WTC11 (cell line): ENCODE measurements at regions not wholly inside any gene's neighbourhood (a gene's known extent, or its start where the extent isn't known, plus 50 kb on each side); places are given as distances from the start of the nearest gene placed in this dataset.
"Not testable (repeated sequence)": the region's sequence is repeated elsewhere in the genome, so short reads cannot be mapped to it uniquely, and the experiment has no call there.

Experiments used
- ATAC-seq: fragments of 200-7000 bp; cut with Tn5 transposase; 2 replicates; pipeline ENCODE4 v1.10.0; 2021; ENCODE audit warnings: mild to moderate bottlenecking, moderate library complexity
- CTCF ChIA-PET: fragments of 300-600 bp; sonication (Branson Sonifier 250); formaldehyde crosslinking; loops from one replicate; lab custom pipeline; 2021; ENCODE audit warnings: antibody characterized with exemption; lab: Charles Lee
- POLR2A ChIA-PET: fragments of 350-600 bp; sonication (Branson Sonifier 250); formaldehyde crosslinking; loops from one replicate; lab custom pipeline; 2021; ENCODE audit warnings: antibody characterized with exemption; lab: Charles Lee
- DNase-seq: peaks from one replicate; pipeline ENCODE4 v3.0.0; 2021; ENCODE audit warnings: low spot score
- H3K27ac Mint-ChIP-seq: 2 replicates; pipeline ENCODE4 v1.8.0; 2021; ENCODE audit warnings: mixed read lengths
- H3K27me3 Mint-ChIP-seq: 2 replicates; pipeline ENCODE4 v1.8.0; 2021; ENCODE audit warnings: low read depth, mild to moderate bottlenecking, moderate library complexity, mixed read lengths
- H3K36me3 Mint-ChIP-seq: 2 replicates; pipeline ENCODE4 v1.8.0; 2021; ENCODE audit warnings: mixed read lengths
- H3K4me1 Mint-ChIP-seq: 2 replicates; pipeline ENCODE4 v1.8.0; 2022; ENCODE audit warnings: mixed read lengths
- H3K4me3 Mint-ChIP-seq: 2 replicates; pipeline ENCODE4 v1.8.0; 2021; ENCODE audit warnings: mild to moderate bottlenecking, moderate library complexity, mixed read lengths
- H3K9me3 Mint-ChIP-seq: 2 replicates; pipeline ENCODE4 v1.8.0; 2021; ENCODE audit warnings: mixed read lengths
- CBFB ChIP-seq: sonication (generic); formaldehyde crosslinking; IDR thresholded peaks from 2 replicates; pipeline ENCODE4 v1.8.1; 2022; ENCODE audit warnings: mild to moderate bottlenecking, low read depth, missing genetic modification reagents
- FOXJ3 ChIP-seq: sonication (generic); formaldehyde crosslinking; IDR thresholded peaks from 2 replicates; pipeline ENCODE4 v1.9.0; 2021; ENCODE audit warnings: missing genetic modification reagents, mild to moderate bottlenecking, borderline replicate concordance
- GABPB1 ChIP-seq: sonication (generic); formaldehyde crosslinking; IDR thresholded peaks from 2 replicates; pipeline ENCODE4 v1.8.1; 2023; ENCODE audit warnings: mild to moderate bottlenecking, missing genetic modification reagents
- GTF2I ChIP-seq: fragments of 250-450 bp; sonication (Bioruptor Pico); conservative IDR thresholded peaks from 2 replicates; pipeline ENCODE4 v1.4.0; 2021; ENCODE audit warnings: mild to moderate bottlenecking
- KAT7 ChIP-seq: sonication (generic); formaldehyde crosslinking; IDR thresholded peaks from 2 replicates; pipeline ENCODE4 v1.8.1; 2023; ENCODE audit warnings: missing genetic modification reagents, mild to moderate bottlenecking, borderline replicate concordance
- MXD4 ChIP-seq: fragments of 250-450 bp; sonication (Bioruptor Pico); IDR thresholded peaks from 2 replicates; pipeline ENCODE4 v1.8.0; 2021; ENCODE audit warnings: mild to moderate bottlenecking, moderate library complexity, borderline replicate concordance
- NFE2L1 ChIP-seq: sonication (generic); formaldehyde crosslinking; IDR thresholded peaks from 2 replicates; pipeline ENCODE4 v1.8.1; 2023; ENCODE audit warnings: missing genetic modification reagents
- NR2C2 ChIP-seq: sonication (generic); formaldehyde crosslinking; IDR thresholded peaks from 2 replicates; pipeline ENCODE4 v1.8.0; 2022; ENCODE audit warnings: mild to moderate bottlenecking, missing genetic modification reagents
- TEAD4 ChIP-seq: sonication (generic); formaldehyde crosslinking; IDR thresholded peaks from 2 replicates; pipeline ENCODE4 v1.8.0; 2022; ENCODE audit warnings: mild to moderate bottlenecking, missing genetic modification reagents
- ZNF138 ChIP-seq: sonication (generic); formaldehyde crosslinking; conservative IDR thresholded peaks from 2 replicates; pipeline ENCODE4 v1.8.1; 2022; ENCODE audit warnings: mild to moderate bottlenecking, moderate library complexity, missing genetic modification reagents
- ZNF219 ChIP-seq: sonication (generic); formaldehyde crosslinking; IDR thresholded peaks from 2 replicates; pipeline ENCODE4 v1.8.0; 2023; ENCODE audit warnings: missing genetic modification reagents, mild to moderate bottlenecking, borderline replicate concordance
- ZNF671 ChIP-seq: fragments of 250-450 bp; sonication (Bioruptor Pico); IDR thresholded peaks from 2 replicates; pipeline ENCODE4 v1.8.0; 2021; ENCODE audit warnings: mild to moderate bottlenecking
- TF ChIP-seq, protein P1 (sequence below): fragments of 250-450 bp; sonication (Bioruptor Pico); IDR thresholded peaks from 2 replicates; pipeline ENCODE4 v1.8.0; 2021; ENCODE audit warnings: mild to moderate bottlenecking
- TF ChIP-seq, protein P2 (sequence below): sonication (generic); formaldehyde crosslinking; conservative IDR thresholded peaks from 2 replicates; pipeline ENCODE4 v1.8.1; 2023; ENCODE audit warnings: mild to moderate bottlenecking, low read depth, missing genetic modification reagents, moderate library complexity
- TF ChIP-seq, protein P3 (sequence below): fragments of 250-450 bp; sonication (Bioruptor Pico); IDR thresholded peaks from 2 replicates; pipeline ENCODE4 v1.9.0; 2021; ENCODE audit warnings: mild to moderate bottlenecking
- TF ChIP-seq, protein P4 (sequence below): fragments of 200-600 bp; IDR thresholded peaks from 2 replicates; pipeline ENCODE4 v1.8.0; 2022; ENCODE audit warnings: antibody characterized with exemption
- TF ChIP-seq, protein P5 (sequence below): sonication (generic); formaldehyde crosslinking; IDR thresholded peaks from 2 replicates; pipeline ENCODE4 v1.8.0; 2023; ENCODE audit warnings: mild to moderate bottlenecking, missing genetic modification reagents
- TF ChIP-seq, protein P6 (sequence below): sonication (generic); formaldehyde crosslinking; IDR thresholded peaks from 2 replicates; pipeline ENCODE4 v1.8.1; 2023; ENCODE audit warnings: mild to moderate bottlenecking, missing genetic modification reagents

DNA sequence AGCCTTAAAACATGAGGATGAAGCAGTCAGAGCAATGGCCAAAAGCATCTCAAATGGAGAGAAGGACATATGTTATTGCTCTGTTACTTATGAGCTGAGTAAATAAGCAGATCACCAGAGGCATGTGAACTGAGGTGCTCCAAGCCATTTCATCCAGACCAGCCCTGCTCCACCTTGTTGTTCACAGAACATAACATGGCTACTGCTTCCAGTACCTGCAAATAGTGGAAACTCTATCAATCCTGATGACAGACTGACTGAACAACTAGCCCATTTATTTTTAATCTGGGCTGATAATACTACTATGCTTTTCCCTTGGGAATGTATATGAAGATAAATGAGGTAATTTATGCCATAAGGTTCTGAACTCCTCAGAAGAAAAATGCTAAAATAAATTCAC is 1164.7 kb downstream of the FAM181B start:
- no peaks in the 10 kb centered on the region for H3K27me3 Mint-ChIP-seq
- H3K4me3 Mint-ChIP-seq: no peak overlapping the region
- POLR2A ChIA-PET: no interaction called here
- peaks cover 6% of the 10 kb centered on the region; the same call in 1 of the 2 replicates for H3K4me1 Mint-ChIP-seq
- CTCF ChIA-PET: no interaction called here
- DNase-seq (no peak), ATAC-seq (no peak)
- H3K27ac Mint-ChIP-seq: no peak overlapping the region
- H3K36me3 Mint-ChIP-seq: no peaks in the 10 kb centered on the region
- TF ChIP-seq, protein P1, sequence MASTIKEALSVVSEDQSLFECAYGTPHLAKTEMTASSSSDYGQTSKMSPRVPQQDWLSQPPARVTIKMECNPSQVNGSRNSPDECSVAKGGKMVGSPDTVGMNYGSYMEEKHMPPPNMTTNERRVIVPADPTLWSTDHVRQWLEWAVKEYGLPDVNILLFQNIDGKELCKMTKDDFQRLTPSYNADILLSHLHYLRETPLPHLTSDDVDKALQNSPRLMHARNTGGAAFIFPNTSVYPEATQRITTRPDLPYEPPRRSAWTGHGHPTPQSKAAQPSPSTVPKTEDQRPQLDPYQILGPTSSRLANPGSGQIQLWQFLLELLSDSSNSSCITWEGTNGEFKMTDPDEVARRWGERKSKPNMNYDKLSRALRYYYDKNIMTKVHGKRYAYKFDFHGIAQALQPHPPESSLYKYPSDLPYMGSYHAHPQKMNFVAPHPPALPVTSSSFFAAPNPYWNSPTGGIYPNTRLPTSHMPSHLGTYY (CRISPR knock-in tag): no peak
- TF ChIP-seq NR2C2 (CRISPR knock-in tag) (no peak), GTF2I (CRISPR knock-in tag) (no peak), TEAD4 (CRISPR knock-in tag) (no peak)
- TF ChIP-seq, protein P2, sequence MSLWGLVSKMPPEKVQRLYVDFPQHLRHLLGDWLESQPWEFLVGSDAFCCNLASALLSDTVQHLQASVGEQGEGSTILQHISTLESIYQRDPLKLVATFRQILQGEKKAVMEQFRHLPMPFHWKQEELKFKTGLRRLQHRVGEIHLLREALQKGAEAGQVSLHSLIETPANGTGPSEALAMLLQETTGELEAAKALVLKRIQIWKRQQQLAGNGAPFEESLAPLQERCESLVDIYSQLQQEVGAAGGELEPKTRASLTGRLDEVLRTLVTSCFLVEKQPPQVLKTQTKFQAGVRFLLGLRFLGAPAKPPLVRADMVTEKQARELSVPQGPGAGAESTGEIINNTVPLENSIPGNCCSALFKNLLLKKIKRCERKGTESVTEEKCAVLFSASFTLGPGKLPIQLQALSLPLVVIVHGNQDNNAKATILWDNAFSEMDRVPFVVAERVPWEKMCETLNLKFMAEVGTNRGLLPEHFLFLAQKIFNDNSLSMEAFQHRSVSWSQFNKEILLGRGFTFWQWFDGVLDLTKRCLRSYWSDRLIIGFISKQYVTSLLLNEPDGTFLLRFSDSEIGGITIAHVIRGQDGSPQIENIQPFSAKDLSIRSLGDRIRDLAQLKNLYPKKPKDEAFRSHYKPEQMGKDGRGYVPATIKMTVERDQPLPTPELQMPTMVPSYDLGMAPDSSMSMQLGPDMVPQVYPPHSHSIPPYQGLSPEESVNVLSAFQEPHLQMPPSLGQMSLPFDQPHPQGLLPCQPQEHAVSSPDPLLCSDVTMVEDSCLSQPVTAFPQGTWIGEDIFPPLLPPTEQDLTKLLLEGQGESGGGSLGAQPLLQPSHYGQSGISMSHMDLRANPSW (CRISPR knock-in tag): no peak
- H3K9me3 Mint-ChIP-seq: peaks cover 6% of the 10 kb centered on the region

DNA sequence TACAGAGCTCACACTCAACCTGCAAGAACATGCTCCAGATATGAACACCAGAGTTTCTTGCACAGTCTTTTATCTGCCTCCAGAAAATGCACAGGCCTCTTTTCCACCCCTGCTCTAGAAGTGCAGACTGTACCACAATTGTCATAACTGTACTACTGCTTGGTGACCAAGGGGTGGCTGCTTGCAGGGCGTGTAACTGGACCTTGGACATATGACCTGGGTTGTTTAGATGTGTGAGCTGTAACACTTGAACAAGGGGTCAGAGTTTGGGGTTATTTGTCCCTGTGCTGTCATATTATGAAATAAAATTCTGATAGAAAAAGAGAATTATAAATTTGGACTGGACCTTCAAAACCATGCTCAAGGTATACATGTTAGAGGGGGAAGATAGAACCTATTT is 1185.5 kb downstream of the FAM181B start:
- no peaks in the 10 kb centered on the region for H3K9me3 Mint-ChIP-seq
- H3K4me1 Mint-ChIP-seq: no peaks in the 10 kb centered on the region
- no peaks in the 10 kb centered on the region for H3K36me3 Mint-ChIP-seq
- H3K27me3 Mint-ChIP-seq: no peaks in the 10 kb centered on the region
- ChIA-PET CTCF (no interaction called here), POLR2A (no interaction called here)
- ATAC-seq: no peak
- DNase-seq: no peak
- TF ChIP-seq, protein P3, sequence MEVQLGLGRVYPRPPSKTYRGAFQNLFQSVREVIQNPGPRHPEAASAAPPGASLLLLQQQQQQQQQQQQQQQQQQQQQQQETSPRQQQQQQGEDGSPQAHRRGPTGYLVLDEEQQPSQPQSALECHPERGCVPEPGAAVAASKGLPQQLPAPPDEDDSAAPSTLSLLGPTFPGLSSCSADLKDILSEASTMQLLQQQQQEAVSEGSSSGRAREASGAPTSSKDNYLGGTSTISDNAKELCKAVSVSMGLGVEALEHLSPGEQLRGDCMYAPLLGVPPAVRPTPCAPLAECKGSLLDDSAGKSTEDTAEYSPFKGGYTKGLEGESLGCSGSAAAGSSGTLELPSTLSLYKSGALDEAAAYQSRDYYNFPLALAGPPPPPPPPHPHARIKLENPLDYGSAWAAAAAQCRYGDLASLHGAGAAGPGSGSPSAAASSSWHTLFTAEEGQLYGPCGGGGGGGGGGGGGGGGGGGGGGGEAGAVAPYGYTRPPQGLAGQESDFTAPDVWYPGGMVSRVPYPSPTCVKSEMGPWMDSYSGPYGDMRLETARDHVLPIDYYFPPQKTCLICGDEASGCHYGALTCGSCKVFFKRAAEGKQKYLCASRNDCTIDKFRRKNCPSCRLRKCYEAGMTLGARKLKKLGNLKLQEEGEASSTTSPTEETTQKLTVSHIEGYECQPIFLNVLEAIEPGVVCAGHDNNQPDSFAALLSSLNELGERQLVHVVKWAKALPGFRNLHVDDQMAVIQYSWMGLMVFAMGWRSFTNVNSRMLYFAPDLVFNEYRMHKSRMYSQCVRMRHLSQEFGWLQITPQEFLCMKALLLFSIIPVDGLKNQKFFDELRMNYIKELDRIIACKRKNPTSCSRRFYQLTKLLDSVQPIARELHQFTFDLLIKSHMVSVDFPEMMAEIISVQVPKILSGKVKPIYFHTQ (CRISPR knock-in tag): no peak
- no peak for TF ChIP-seq ZNF219 (CRISPR knock-in tag)
- TF ChIP-seq, protein P4, sequence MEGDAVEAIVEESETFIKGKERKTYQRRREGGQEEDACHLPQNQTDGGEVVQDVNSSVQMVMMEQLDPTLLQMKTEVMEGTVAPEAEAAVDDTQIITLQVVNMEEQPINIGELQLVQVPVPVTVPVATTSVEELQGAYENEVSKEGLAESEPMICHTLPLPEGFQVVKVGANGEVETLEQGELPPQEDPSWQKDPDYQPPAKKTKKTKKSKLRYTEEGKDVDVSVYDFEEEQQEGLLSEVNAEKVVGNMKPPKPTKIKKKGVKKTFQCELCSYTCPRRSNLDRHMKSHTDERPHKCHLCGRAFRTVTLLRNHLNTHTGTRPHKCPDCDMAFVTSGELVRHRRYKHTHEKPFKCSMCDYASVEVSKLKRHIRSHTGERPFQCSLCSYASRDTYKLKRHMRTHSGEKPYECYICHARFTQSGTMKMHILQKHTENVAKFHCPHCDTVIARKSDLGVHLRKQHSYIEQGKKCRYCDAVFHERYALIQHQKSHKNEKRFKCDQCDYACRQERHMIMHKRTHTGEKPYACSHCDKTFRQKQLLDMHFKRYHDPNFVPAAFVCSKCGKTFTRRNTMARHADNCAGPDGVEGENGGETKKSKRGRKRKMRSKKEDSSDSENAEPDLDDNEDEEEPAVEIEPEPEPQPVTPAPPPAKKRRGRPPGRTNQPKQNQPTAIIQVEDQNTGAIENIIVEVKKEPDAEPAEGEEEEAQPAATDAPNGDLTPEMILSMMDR: no peak
- H3K27ac Mint-ChIP-seq: no peak overlapping the region
- H3K4me3 Mint-ChIP-seq: no peak overlapping the region

DNA sequence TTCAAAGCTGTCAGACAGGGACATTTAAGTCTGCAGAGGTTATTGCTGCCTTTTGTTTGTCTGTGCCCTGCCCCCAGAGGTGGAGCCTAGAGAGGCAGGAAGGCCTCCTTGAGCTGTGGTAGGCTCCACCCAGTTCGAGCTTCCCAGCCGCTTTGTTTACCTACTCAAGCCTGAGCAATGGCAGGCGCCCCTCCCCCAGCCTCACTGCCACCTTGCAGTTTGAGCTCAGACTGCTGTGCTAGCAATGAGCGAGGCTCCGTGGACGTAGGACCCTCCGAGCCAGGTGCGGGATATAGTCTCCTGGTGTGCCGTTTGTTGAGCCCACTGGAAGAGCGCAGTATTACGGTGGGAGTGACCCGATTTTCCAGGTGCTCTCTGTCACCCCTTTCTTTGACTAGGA is 1193.9 kb downstream of the FAM181B start:
- CTCF ChIA-PET, ATAC-seq: not testable (repeated sequence)
- peaks cover 19% of the 10 kb centered on the region for H3K36me3 Mint-ChIP-seq

DNA sequence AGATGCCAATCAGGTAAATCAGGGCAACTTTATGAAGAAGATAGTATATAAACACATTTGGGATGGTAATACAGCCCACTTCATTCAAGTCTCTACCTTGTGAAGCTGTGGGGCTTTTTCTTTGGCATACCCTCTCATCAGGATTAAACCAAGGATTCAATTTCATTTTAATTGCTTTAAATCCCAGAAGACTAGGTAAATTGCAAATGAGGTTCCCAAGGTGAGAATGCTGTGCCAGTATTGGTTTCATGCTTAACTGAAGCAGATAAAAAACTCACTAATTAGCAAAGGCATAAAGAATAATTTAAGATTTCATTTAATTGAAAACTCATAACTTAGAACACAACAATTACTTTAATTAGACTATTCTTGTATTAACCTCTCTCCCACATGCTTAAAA is 1218.1 kb downstream of the FAM181B start:
- no peak for ATAC-seq
- DNase-seq: no peak
- peaks cover 15% of the 10 kb centered on the region for H3K9me3 Mint-ChIP-seq
- no peak overlapping the region for H3K27ac Mint-ChIP-seq
- CTCF ChIA-PET: no interaction called here
- no peak overlapping the region for H3K4me3 Mint-ChIP-seq
- H3K4me1 Mint-ChIP-seq: no peaks in the 10 kb centered on the region
- no peaks in the 10 kb centered on the region for H3K36me3 Mint-ChIP-seq
- POLR2A ChIA-PET: no interaction called here
- no peaks in the 10 kb centered on the region for H3K27me3 Mint-ChIP-seq
- TF ChIP-seq MXD4 (CRISPR knock-in tag) (no peak), ZNF671 (no peak), CBFB (CRISPR knock-in tag) (no peak), GABPB1 (no peak), KAT7 (CRISPR knock-in tag) (no peak), FOXJ3 (CRISPR knock-in tag) (no peak), ZNF138 (no peak), NFE2L1 (CRISPR knock-in tag) (no peak)
- TF ChIP-seq, protein P5, sequence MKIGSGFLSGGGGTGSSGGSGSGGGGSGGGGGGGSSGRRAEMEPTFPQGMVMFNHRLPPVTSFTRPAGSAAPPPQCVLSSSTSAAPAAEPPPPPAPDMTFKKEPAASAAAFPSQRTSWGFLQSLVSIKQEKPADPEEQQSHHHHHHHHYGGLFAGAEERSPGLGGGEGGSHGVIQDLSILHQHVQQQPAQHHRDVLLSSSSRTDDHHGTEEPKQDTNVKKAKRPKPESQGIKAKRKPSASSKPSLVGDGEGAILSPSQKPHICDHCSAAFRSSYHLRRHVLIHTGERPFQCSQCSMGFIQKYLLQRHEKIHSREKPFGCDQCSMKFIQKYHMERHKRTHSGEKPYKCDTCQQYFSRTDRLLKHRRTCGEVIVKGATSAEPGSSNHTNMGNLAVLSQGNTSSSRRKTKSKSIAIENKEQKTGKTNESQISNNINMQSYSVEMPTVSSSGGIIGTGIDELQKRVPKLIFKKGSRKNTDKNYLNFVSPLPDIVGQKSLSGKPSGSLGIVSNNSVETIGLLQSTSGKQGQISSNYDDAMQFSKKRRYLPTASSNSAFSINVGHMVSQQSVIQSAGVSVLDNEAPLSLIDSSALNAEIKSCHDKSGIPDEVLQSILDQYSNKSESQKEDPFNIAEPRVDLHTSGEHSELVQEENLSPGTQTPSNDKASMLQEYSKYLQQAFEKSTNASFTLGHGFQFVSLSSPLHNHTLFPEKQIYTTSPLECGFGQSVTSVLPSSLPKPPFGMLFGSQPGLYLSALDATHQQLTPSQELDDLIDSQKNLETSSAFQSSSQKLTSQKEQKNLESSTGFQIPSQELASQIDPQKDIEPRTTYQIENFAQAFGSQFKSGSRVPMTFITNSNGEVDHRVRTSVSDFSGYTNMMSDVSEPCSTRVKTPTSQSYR: no peak
- TF ChIP-seq, protein P6, sequence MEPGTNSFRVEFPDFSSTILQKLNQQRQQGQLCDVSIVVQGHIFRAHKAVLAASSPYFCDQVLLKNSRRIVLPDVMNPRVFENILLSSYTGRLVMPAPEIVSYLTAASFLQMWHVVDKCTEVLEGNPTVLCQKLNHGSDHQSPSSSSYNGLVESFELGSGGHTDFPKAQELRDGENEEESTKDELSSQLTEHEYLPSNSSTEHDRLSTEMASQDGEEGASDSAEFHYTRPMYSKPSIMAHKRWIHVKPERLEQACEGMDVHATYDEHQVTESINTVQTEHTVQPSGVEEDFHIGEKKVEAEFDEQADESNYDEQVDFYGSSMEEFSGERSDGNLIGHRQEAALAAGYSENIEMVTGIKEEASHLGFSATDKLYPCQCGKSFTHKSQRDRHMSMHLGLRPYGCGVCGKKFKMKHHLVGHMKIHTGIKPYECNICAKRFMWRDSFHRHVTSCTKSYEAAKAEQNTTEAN (CRISPR knock-in tag): no peak

More for the DNA sequence above, 1193.9 kb downstream of the FAM181B start:
- H3K9me3 Mint-ChIP-seq: peaks cover 22% of the 10 kb centered on the region
- H3K27ac Mint-ChIP-seq, H3K4me1 Mint-ChIP-seq, POLR2A ChIA-PET, DNase-seq, H3K27me3 Mint-ChIP-seq, H3K4me3 Mint-ChIP-seq: not testable (repeated sequence)
